IMR-90 (cell line): ENCODE measurements at regions not wholly inside any gene's neighbourhood (a gene's known extent, or its start where the extent isn't known, plus 50 kb on each side); places are given as distances from the start of the nearest gene placed in this dataset.

Experiments
- ATAC-seq: fragments of 200-7000 bp; cut with Tn5 transposase; 2 replicates; pipeline ENCODE4 v1.9.1; 2020; ENCODE audit warnings: low read depth, mild to moderate bottlenecking, moderate library complexity
- BruUV-seq: library from RNA; stranded (reverse); fragments of 400-500 nt; replicated peaks from 2 replicates; lab custom pipeline; 2021; lab: Mats Ljungman, UMichigan
- CTCF ChIA-PET: fragments of 300-600 bp; formaldehyde crosslinking; extraction: SDS; loops from one replicate; lab custom pipeline; 2021; ENCODE audit warnings: antibody characterized with exemption; lab: Yijun Ruan, JAX
- POLR2A ChIA-PET: fragments of 300-600 bp; sonication (Branson Sonifier 250); formaldehyde crosslinking; loops from one replicate; lab custom pipeline; 2022; ENCODE audit warnings: antibody characterized with exemption; ENCODE audit not compliant: unreplicated experiment; lab: Charles Lee
- DNase-seq: peaks from one replicate; pipeline ENCODE4 v3.0.0; 2013
- H2AFZ ChIP-seq: replicated peaks from 2 replicates; pipeline ENCODE3; 2013; ENCODE audit warnings: low read length, mild to moderate bottlenecking; ENCODE audit not compliant: poor library complexity
- H2AK5ac ChIP-seq: 2 replicates; pipeline ENCODE4 v1.6.1; 2013; ENCODE audit warnings: low read depth, low read length, inconsistent platforms
- H2AK9ac ChIP-seq: replicated peaks from 2 replicates; pipeline ENCODE3; 2013; ENCODE audit warnings: mild to moderate bottlenecking, low read depth, low read length, moderate library complexity; ENCODE audit not compliant: poor library complexity
- H2BK120ac ChIP-seq: 2 replicates; pipeline ENCODE4 v1.6.1; 2013; ENCODE audit warnings: low read depth, low read length, inconsistent platforms
- H2BK15ac ChIP-seq: 3 replicates; pipeline ENCODE4 v1.6.1; 2013; ENCODE audit warnings: low read depth, low read length, inconsistent platforms
- H2BK20ac ChIP-seq: 2 replicates; pipeline ENCODE4 v1.6.1; 2013; ENCODE audit warnings: low read depth, mild to moderate bottlenecking, inconsistent platforms, low read length, moderate library complexity
- H2BK5ac ChIP-seq: 2 replicates; pipeline ENCODE4 v1.6.1; 2013; ENCODE audit warnings: mild to moderate bottlenecking, low read depth, low read length, inconsistent platforms; ENCODE audit not compliant: poor library complexity, severe bottlenecking
- H3K14ac ChIP-seq: replicated peaks from 2 replicates; pipeline ENCODE4 v1.6.1; 2013; ENCODE audit warnings: low read depth, low read length, inconsistent platforms
- H3K18ac ChIP-seq: 2 replicates; pipeline ENCODE4 v1.6.1; 2013; ENCODE audit warnings: low read depth, low read length, control low read depth
- H3K23ac ChIP-seq: 2 replicates; pipeline ENCODE4 v1.6.1; 2013; ENCODE audit warnings: low read depth, low read length, inconsistent platforms
- H3K27ac ChIP-seq: 2 replicates; pipeline ENCODE4 v1.5.1; 2013; ENCODE audit warnings: mild to moderate bottlenecking, control low read depth, low read length; ENCODE audit not compliant: insufficient read depth
- H3K27me3 ChIP-seq: 2 replicates; pipeline ENCODE4 v1.6.1; 2013; ENCODE audit warnings: low read length; ENCODE audit not compliant: control insufficient read depth, insufficient read depth
- H3K36me3 ChIP-seq: 2 replicates; pipeline ENCODE4 v1.6.1; 2013; ENCODE audit warnings: low read length, mixed read lengths; ENCODE audit not compliant: control insufficient read depth, insufficient read depth
- H3K4ac ChIP-seq: 2 replicates; pipeline ENCODE4 v1.6.1; 2013; ENCODE audit warnings: low read depth, low read length, inconsistent platforms
- H3K4me1 ChIP-seq: 2 replicates; pipeline ENCODE4 v1.6.1; 2013; ENCODE audit warnings: low read length, mixed read lengths; ENCODE audit not compliant: control insufficient read depth, insufficient read depth
- H3K4me2 ChIP-seq: 2 replicates; pipeline ENCODE4 v1.6.1; 2013; ENCODE audit warnings: low read depth, mild to moderate bottlenecking, control low read depth, low read length, moderate library complexity
- H3K4me3 ChIP-seq: 2 replicates; pipeline ENCODE4 v1.5.1; 2013; ENCODE audit warnings: low read depth, mild to moderate bottlenecking, control low read depth, low read length, moderate library complexity; ENCODE audit not compliant: insufficient read depth
- H3K56ac ChIP-seq: 2 replicates; pipeline ENCODE4 v1.6.1; 2013; ENCODE audit warnings: low read length, inconsistent platforms; ENCODE audit not compliant: insufficient read depth; ENCODE audit errors: extremely low read depth
- H3K79me1 ChIP-seq, 2 experiments: 2 replicates each; pipeline ENCODE4 v1.6.1; 2013; ENCODE audit warnings: low read length in 2 of 2, inconsistent platforms in 1 of 2, low read depth in 1 of 2
- H3K9ac ChIP-seq: 2 replicates; pipeline ENCODE4 v1.6.1; 2013; ENCODE audit warnings: low read depth, low read length, control low read depth
- H3K9me1 ChIP-seq: 2 replicates; pipeline ENCODE4 v1.6.1; 2013; ENCODE audit warnings: low read length, inconsistent platforms; ENCODE audit not compliant: insufficient read depth
- H3K9me3 ChIP-seq: 2 replicates; pipeline ENCODE4 v1.6.1; 2013; ENCODE audit warnings: low read length; ENCODE audit not compliant: control insufficient read depth, insufficient read depth
- H4K20me1 ChIP-seq: 2 replicates; pipeline ENCODE4 v1.6.1; 2013; ENCODE audit warnings: low read length, inconsistent platforms; ENCODE audit not compliant: insufficient read depth
- H4K5ac ChIP-seq: 2 replicates; pipeline ENCODE4 v1.6.1; 2013; ENCODE audit warnings: mild to moderate bottlenecking, low read depth, low read length, control low read depth
- H4K8ac ChIP-seq, 2 experiments: 2 replicates each; pipeline ENCODE4 v1.6.1; 2013; ENCODE audit warnings: low read depth in 2 of 2, low read length in 2 of 2, control low read depth in 1 of 2, inconsistent platforms in 1 of 2
- H4K91ac ChIP-seq: 2 replicates; pipeline ENCODE4 v1.6.1; 2013; ENCODE audit warnings: low read depth, low read length, inconsistent platforms; ENCODE audit not compliant: insufficient read depth
- BHLHE40 ChIP-seq: fragments of 150-350 bp; IDR thresholded peaks from 2 replicates; pipeline ENCODE4 v1.6.1; 2016; ENCODE audit warnings: mild to moderate bottlenecking, low read depth, low read length
- CEBPB ChIP-seq: IDR thresholded peaks from 2 replicates; pipeline ENCODE4 v1.6.1; 2012; ENCODE audit warnings: low read depth, low read length, improper control_type of control experiment
- CHD1 ChIP-seq: IDR thresholded peaks from 2 replicates; pipeline ENCODE4 v1.6.1; 2012; ENCODE audit warnings: low read depth, low read length, improper control_type of control experiment
- CTCF ChIP-seq: conservative IDR thresholded peaks from 2 replicates; pipeline ENCODE4 v1.5.1; 2012; ENCODE audit warnings: mild to moderate bottlenecking, low read depth, low read length, improper control_type of control experiment
- FOS ChIP-seq: fragments of 150-350 bp; IDR thresholded peaks from 2 replicates; pipeline ENCODE4 v1.6.1; 2016; ENCODE audit warnings: low read depth, low read length
- MAFK ChIP-seq: IDR thresholded peaks from 2 replicates; pipeline ENCODE4 v1.6.1; 2012; ENCODE audit warnings: low read depth, low read length, improper control_type of control experiment
- MAZ ChIP-seq: IDR thresholded peaks from 2 replicates; pipeline ENCODE4 v1.6.1; 2012; ENCODE audit warnings: low read depth, mild to moderate bottlenecking, low read length, improper control_type of control experiment, moderate library complexity, borderline replicate concordance
- MXI1 ChIP-seq: IDR thresholded peaks from 2 replicates; pipeline ENCODE4 v1.6.1; 2012; ENCODE audit warnings: low read depth, mild to moderate bottlenecking, low read length, moderate library complexity, borderline replicate concordance
- NFE2L2 ChIP-seq: fragments of 150-350 bp; IDR thresholded peaks from 2 replicates; pipeline ENCODE4 v1.6.1; 2016; ENCODE audit warnings: low read depth, mild to moderate bottlenecking, low read length
- POLR2A ChIP-seq: IDR thresholded peaks from 2 replicates; pipeline ENCODE4 v1.6.1; 2012; ENCODE audit warnings: mild to moderate bottlenecking, low read depth, low read length
- RAD21 ChIP-seq: IDR thresholded peaks from 2 replicates; pipeline ENCODE4 v1.6.1; 2012; ENCODE audit warnings: low read length, improper control_type of control experiment
- RCOR1 ChIP-seq: IDR thresholded peaks from 2 replicates; pipeline ENCODE4 v1.6.1; 2012; ENCODE audit warnings: mild to moderate bottlenecking, low read length, improper control_type of control experiment; ENCODE audit not compliant: insufficient replicate concordance
- RFX5 ChIP-seq: IDR thresholded peaks from 2 replicates; pipeline ENCODE4 v1.8.0; 2012; ENCODE audit warnings: low read depth, mild to moderate bottlenecking, low read length, moderate library complexity
- SMC3 ChIP-seq: fragments of 150-350 bp; IDR thresholded peaks from 2 replicates; pipeline ENCODE4 v1.6.1; 2016; ENCODE audit warnings: low read depth, mild to moderate bottlenecking, antibody characterized with exemption, low read length, moderate library complexity
- USF2 ChIP-seq: fragments of 150-350 bp; IDR thresholded peaks from 2 replicates; pipeline ENCODE4 v1.6.1; 2017; ENCODE audit warnings: mild to moderate bottlenecking, antibody characterized with exemption, low read length, low read depth
- WGBS, 2 experiments: methylation state at CpG; one replicate each; pipeline versions ENCODE4 v1.1.5 to v1.1.7; 2013; ENCODE audit warnings: missing lambda C conversion rate in 2 of 2; ENCODE audit not compliant: insufficient read length in 1 of 2; ENCODE audit errors: extremely low coverage in 2 of 2; 5-methylcytosine and 5-hydroxymethylcytosine counted together
- dilution Hi-C: fragments of 300-500 bp; cut with HindIII; formaldehyde crosslinking; loops from one replicate; pipeline ENCODE4 v1.14.3; 2018; ENCODE audit warnings: low sequenced_read_pairs; ENCODE audit not compliant: unreplicated experiment
- in situ Hi-C: fragments of 300-500 bp; cut with MboI; formaldehyde crosslinking; loops from 3 replicates; pipeline ENCODE4 v1.14.3; 2019; ENCODE audit warnings: low sequenced_read_pairs, inconsistent platforms, mixed read lengths
- intact Hi-C: fragments of 100-400 bp; cut with micrococcal nuclease; formaldehyde crosslinking; loops from 2 replicates; pipeline ENCODE4 v1.10.0; 2022
- TF ChIP-seq, protein P1 (sequence below): fragments of 150-350 bp; IDR thresholded peaks from 2 replicates; pipeline ENCODE4 v1.6.1; 2016; ENCODE audit warnings: low read depth, mild to moderate bottlenecking, low read length, moderate library complexity, borderline replicate concordance

DNA sequence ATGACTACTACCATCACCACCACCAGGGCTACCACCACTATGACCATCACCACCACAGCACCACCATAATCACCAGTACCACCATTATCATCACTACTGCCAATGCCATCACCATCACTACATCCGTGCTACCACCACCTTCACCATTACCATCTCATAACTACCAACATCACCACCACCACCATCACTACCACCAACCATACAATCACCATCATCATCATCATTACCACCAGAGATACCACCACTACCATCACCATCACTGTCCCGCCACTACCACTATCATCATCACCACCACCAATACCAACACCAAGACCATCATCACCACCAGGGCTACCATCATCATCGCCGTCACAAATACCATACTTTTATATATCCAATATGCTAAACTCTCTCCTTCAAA is 369.6 kb upstream of the DYNLRB2 start:
- H3K4me3 ChIP-seq: no peak overlapping the region
- no peak overlapping the region for H3K23ac ChIP-seq
- no peak overlapping the region for H4K8ac ChIP-seq
- ChIA-PET CTCF (no interaction called here), POLR2A (no interaction called here)
- H3K4ac ChIP-seq: no peak overlapping the region
- H3K4me1 ChIP-seq: peaks cover 12% of the 10 kb centered on the region; the same call in 1 of the 2 replicates
- no peaks in the 10 kb centered on the region for H3K79me1 ChIP-seq
- no peak overlapping the region for H2AFZ ChIP-seq
- no peak overlapping the region; the same call in 1 of the 2 replicates for H4K91ac ChIP-seq
- no peak overlapping the region for H2BK20ac ChIP-seq
- intact Hi-C loops (loop anchor here (10.0 kb wide), 1 partner anchor 924 kb away; the partner anchor contains the start of gene GCSH), in situ Hi-C loops (no loop called here), dilution Hi-C loops (no loop called here)
- no peak overlapping the region for H3K18ac ChIP-seq
- no peak overlapping the region for H4K5ac ChIP-seq
- H3K56ac ChIP-seq: no peak overlapping the region
- H3K9me1 ChIP-seq: no peaks in the 10 kb centered on the region
- no peak overlapping the region for H2BK120ac ChIP-seq
- no peak overlapping the region for H3K27ac ChIP-seq
- no peak overlapping the region; the same call in 2 of the 3 replicates for H2BK15ac ChIP-seq
- 90% methylated on average over 2 of the region's 4 CpGs; no CpG with 5 or more reads in 1 of the 2 experiments for WGBS, 2 experiments
- H2AK9ac ChIP-seq: no peak overlapping the region
- no TSS peak for BruUV-seq
- 0 out of 2 replicates have a peak, but pooled peaks cover 2% of the 10 kb centered on the region for H3K9me3 ChIP-seq
- H2BK5ac ChIP-seq: no peak overlapping the region
- DNase-seq: no peak
- no peaks in the 10 kb centered on the region for H4K20me1 ChIP-seq
- no peak for ATAC-seq
- no peaks in the 10 kb centered on the region for H3K27me3 ChIP-seq
- TF ChIP-seq BHLHE40 (no peak), SMC3 (no peak), MAFK (no peak), MXI1 (no peak), CEBPB (no peak), CTCF (no peak), CHD1 (no peak), RAD21 (no peak), RCOR1 (no peak), POLR2A (no peak), NFE2L2 (no peak), USF2 (no peak), RFX5 (no peak), MAZ (no peak), FOS (no peak)
- TF ChIP-seq, protein P1, sequence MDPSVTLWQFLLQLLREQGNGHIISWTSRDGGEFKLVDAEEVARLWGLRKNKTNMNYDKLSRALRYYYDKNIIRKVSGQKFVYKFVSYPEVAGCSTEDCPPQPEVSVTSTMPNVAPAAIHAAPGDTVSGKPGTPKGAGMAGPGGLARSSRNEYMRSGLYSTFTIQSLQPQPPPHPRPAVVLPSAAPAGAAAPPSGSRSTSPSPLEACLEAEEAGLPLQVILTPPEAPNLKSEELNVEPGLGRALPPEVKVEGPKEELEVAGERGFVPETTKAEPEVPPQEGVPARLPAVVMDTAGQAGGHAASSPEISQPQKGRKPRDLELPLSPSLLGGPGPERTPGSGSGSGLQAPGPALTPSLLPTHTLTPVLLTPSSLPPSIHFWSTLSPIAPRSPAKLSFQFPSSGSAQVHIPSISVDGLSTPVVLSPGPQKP: no peak
- peak overlapping the region; percentile 43 for H2AK5ac ChIP-seq
- no peak overlapping the region for H3K14ac ChIP-seq
- no peak overlapping the region for H3K9ac ChIP-seq
- H3K4me2 ChIP-seq: no peak overlapping the region
- H3K36me3 ChIP-seq: no peaks in the 10 kb centered on the region
